B cell (primary cell): ENCODE measurements at regions not wholly inside any gene's neighbourhood (a gene's known extent, or its start where the extent isn't known, plus 50 kb on each side); places are given as distances from the start of the nearest gene placed in this dataset.

Source experiments
- ATAC-seq: fragments of 200-7000 bp; cut with Tn5 transposase; one replicate; pipeline ENCODE4 v1.10.0; 2021; ENCODE audit warnings: low read depth, mild to moderate bottlenecking, moderate number of reproducible peaks, moderate library complexity
- CTCF ChIA-PET: fragments of 350-600 bp; sonication (Branson Sonifier 250); formaldehyde crosslinking; loops from one replicate; lab custom pipeline; 2021; ENCODE audit warnings: antibody characterized with exemption, inconsistent platforms; lab: Charles Lee
- POLR2A ChIA-PET: fragments of 350-600 bp; sonication (Branson Sonifier 250); formaldehyde crosslinking; loops from one replicate; lab custom pipeline; 2021; ENCODE audit warnings: antibody characterized with exemption; lab: Charles Lee
- DNase-seq: peaks from one replicate; pipeline ENCODE4 v3.0.0; 2013
- H2AFZ ChIP-seq: 2 replicates; pipeline ENCODE4 v1.6.1; 2012; ENCODE audit warnings: mild to moderate bottlenecking, low read depth, low read length; ENCODE audit not compliant: insufficient read depth, poor library complexity, severe bottlenecking
- H3K27ac ChIP-seq, 2 donors: 1 replicate in 1 of 2; 2 replicates in 1 of 2; pipeline ENCODE4 v1.5.1; 2012 to 2013; ENCODE audit warnings: low read length in 2 of 2, mild to moderate bottlenecking in 2 of 2, moderate library complexity in 1 of 2
- H3K27me3 ChIP-seq, 4 experiments: fragments of 200-600 bp in 1 of 4; sonication (generic) in 1 of 4; replicated peaks in 1 of 4; 1 replicate in 2 of 4; 2 replicates in 2 of 4; pipeline versions ENCODE4 v1.6.1 to v1.7.0; 2013 to 2016; ENCODE audit warnings: low read length in 3 of 4, mild to moderate bottlenecking in 2 of 4, mixed read lengths in 1 of 4, moderate library complexity in 1 of 4; ENCODE audit not compliant: insufficient read depth in 4 of 4, control insufficient read depth in 3 of 4; ENCODE audit errors: control extremely low read depth in 1 of 4
- H3K36me3 ChIP-seq, 2 experiments: replicated peaks in 1 of 2; 1 replicate in 1 of 2; 2 replicates in 1 of 2; pipeline versions ENCODE4 v1.6.1 to v1.7.1; 2013; ENCODE audit warnings: low read length in 1 of 2; ENCODE audit not compliant: insufficient read depth in 2 of 2, control insufficient read depth in 1 of 2; ENCODE audit errors: control extremely low read depth in 1 of 2, extremely low read depth in 1 of 2
- H3K4me1 ChIP-seq, 2 donors: fragments of 200-600 bp in 1 of 2; sonication (generic) in 1 of 2; 1 replicate in 1 of 2; 2 replicates in 1 of 2; pipeline versions ENCODE4 v1.5.1 to v1.6.1; 2013 to 2017; ENCODE audit warnings: low read length in 2 of 2; ENCODE audit not compliant: control insufficient read depth in 2 of 2, insufficient read depth in 2 of 2
- H3K4me2 ChIP-seq: replicated peaks from 2 replicates; pipeline ENCODE3; 2012; ENCODE audit warnings: mild to moderate bottlenecking, low read depth, low read length; ENCODE audit not compliant: poor library complexity, severe bottlenecking
- H3K4me3 ChIP-seq, 5 experiments: fragments of 200-600 bp in 1 of 5; sonication (generic) in 1 of 5; 1 replicate in 3 of 5; 2 replicates in 2 of 5; pipeline versions ENCODE4 v1.5.1 to v1.7.0; 2011 to 2016; ENCODE audit warnings: low read length in 4 of 5, mild to moderate bottlenecking in 4 of 5, low read depth in 2 of 5, control low read depth in 1 of 5, moderate library complexity in 1 of 5; ENCODE audit not compliant: insufficient read depth in 1 of 5; ENCODE audit errors: control extremely low read depth in 1 of 5, extremely low read depth in 1 of 5
- H3K79me2 ChIP-seq: fragments of 200-600 bp; sonication (generic); one replicate; pipeline ENCODE4 v1.6.0; 2016; ENCODE audit warnings: low read length; ENCODE audit not compliant: control insufficient read depth, insufficient read depth
- H3K9ac ChIP-seq: fragments of 200-600 bp; sonication (generic); 2 replicates; pipeline ENCODE4 v1.6.1; 2017; ENCODE audit warnings: mild to moderate bottlenecking, low read length, moderate library complexity
- H3K9me3 ChIP-seq, 3 donors: one replicate each; pipeline versions ENCODE4 v1.6.1 to v1.7.1; 2013; ENCODE audit warnings: low read length in 2 of 3; ENCODE audit not compliant: control insufficient read depth in 2 of 3, insufficient read depth in 1 of 3; ENCODE audit errors: control extremely low read depth in 1 of 3
- H4K20me1 ChIP-seq: 2 replicates; pipeline ENCODE4 v1.6.0; 2012; ENCODE audit warnings: mild to moderate bottlenecking, low read length; ENCODE audit not compliant: insufficient read depth, control insufficient read depth, poor library complexity, severe bottlenecking
- H3K27ac Mint-ChIP-seq: one replicate; pipeline ENCODE4 v1.8.0; 2021; ENCODE audit warnings: mixed read lengths
- H3K27me3 Mint-ChIP-seq: one replicate; pipeline ENCODE4 v1.8.0; 2021; ENCODE audit warnings: mixed read lengths
- H3K4me1 Mint-ChIP-seq: one replicate; pipeline ENCODE4 v1.8.0; 2021; ENCODE audit warnings: mixed read lengths
- H3K4me3 Mint-ChIP-seq: one replicate; pipeline ENCODE4 v1.8.0; 2021; ENCODE audit warnings: mixed read lengths
- H3K9me3 Mint-ChIP-seq: one replicate; pipeline ENCODE4 v1.8.0; 2022; ENCODE audit warnings: mixed read lengths; ENCODE audit not compliant: insufficient read depth
- EZH2 ChIP-seq: IDR thresholded peaks from 2 replicates; pipeline ENCODE4 v1.6.1; 2012; ENCODE audit warnings: borderline replicate concordance, low read depth, mild to moderate bottlenecking, moderate library complexity, low read length; ENCODE audit not compliant: insufficient read depth, poor library complexity, severe bottlenecking
- WGBS: methylation state at CpG from one replicate; pipeline ENCODE4 v1.1.5; 2013; ENCODE audit warnings: missing lambda C conversion rate; ENCODE audit not compliant: insufficient coverage; 5-methylcytosine and 5-hydroxymethylcytosine counted together
- intact Hi-C: fragments of 100-400 bp; cut with micrococcal nuclease; formaldehyde crosslinking; loops from one replicate; pipeline ENCODE4 v1.10.0; 2022
- TF ChIP-seq, protein P1 (sequence below): fragments of 200-600 bp; IDR thresholded peaks from one replicate; pipeline ENCODE4 v1.8.0; 2022; ENCODE audit warnings: antibody characterized with exemption, mild to moderate bottlenecking

DNA sequence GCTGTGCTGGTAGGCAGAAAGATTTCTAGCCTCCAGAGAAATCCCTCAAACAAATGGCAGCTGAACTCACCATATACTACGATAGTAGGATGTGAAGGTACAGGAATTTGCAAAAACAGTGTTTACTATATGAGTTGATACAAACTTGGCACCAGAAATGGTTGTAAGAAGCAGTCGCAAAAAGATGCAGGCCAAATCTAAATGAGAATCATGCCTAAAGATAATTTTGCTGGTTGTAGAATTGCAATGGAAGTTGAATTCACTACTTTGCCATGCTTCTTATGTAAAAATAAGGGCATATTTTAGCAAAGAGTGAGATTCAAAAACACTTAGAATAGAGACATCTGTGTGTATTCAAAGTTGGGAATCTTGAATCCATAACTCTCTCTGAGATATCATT is 924.7 kb downstream of the SUCLG1 start:
- ATAC-seq (no peak), DNase-seq (no peak)
- Histone ChIP-seq H2AFZ (no peak overlapping the region), H3K4me3 (no peak overlapping the region), H3K9ac (no peak overlapping the region), H3K4me2 (no peak overlapping the region), H3K79me2 (no peaks in the 10 kb centered on the region), H4K20me1 (no peaks in the 10 kb centered on the region), H3K27ac (no peak overlapping the region), H3K36me3 (no peaks in the 10 kb centered on the region), H3K27me3 (no peaks in the 10 kb centered on the region), H3K9me3 (no peaks in the 10 kb centered on the region), H3K4me1 (no peaks in the 10 kb centered on the region)
- no peak overlapping the region for H3K4me3 Mint-ChIP-seq
- intact Hi-C loops, result no loop called here
- WGBS, result no CpG with 5 or more reads among the region's 2 CpGs
- CTCF ChIA-PET, result no interaction called here
- H3K27me3 Mint-ChIP-seq, result no peaks in the 10 kb centered on the region
- H3K4me1 Mint-ChIP-seq, result no peaks in the 10 kb centered on the region
- POLR2A ChIA-PET, result no interaction called here
- no peak overlapping the region for H3K27ac Mint-ChIP-seq
- peaks cover 2% of the 10 kb centered on the region for H3K9me3 Mint-ChIP-seq
- TF ChIP-seq, protein P1, sequence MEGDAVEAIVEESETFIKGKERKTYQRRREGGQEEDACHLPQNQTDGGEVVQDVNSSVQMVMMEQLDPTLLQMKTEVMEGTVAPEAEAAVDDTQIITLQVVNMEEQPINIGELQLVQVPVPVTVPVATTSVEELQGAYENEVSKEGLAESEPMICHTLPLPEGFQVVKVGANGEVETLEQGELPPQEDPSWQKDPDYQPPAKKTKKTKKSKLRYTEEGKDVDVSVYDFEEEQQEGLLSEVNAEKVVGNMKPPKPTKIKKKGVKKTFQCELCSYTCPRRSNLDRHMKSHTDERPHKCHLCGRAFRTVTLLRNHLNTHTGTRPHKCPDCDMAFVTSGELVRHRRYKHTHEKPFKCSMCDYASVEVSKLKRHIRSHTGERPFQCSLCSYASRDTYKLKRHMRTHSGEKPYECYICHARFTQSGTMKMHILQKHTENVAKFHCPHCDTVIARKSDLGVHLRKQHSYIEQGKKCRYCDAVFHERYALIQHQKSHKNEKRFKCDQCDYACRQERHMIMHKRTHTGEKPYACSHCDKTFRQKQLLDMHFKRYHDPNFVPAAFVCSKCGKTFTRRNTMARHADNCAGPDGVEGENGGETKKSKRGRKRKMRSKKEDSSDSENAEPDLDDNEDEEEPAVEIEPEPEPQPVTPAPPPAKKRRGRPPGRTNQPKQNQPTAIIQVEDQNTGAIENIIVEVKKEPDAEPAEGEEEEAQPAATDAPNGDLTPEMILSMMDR, result no peak
- TF ChIP-seq EZH2, result no peak

DNA sequence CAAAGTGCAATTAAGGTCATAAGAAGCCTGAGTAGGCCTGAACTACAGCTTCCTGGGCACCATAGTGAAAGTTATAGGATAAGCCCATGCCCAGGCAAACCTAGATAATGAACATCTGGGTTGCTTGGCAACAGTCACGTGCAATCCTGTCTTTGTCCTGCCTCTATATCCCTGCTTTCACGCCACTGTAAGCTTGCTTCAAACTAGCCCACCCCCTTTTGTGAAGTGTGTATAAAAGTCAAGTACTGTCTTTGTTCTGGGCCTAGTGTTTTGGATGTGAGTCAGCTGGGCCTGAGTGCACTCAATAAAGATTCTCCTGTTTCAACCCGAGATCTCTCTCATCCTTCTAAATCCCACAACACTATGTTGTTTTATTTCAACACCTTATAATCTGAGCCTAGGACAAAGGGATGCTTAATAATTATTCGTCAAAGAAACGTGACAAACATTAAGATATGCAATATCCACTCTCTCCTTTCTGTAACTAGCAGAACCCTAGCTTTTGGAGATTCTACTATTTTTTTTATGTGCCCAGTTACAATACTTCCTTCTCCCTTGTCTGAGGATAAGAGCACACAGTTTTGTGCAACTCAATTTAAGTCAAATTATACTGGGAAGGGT is 927.8 kb downstream of the SUCLG1 start:
- DNase-seq (no peak), ATAC-seq (no peak)
- Histone ChIP-seq H3K36me3 (no peaks in the 10 kb centered on the region), H3K4me2 (no peak overlapping the region), H3K4me1 (no peaks in the 10 kb centered on the region), H3K9ac (no peak overlapping the region), H3K27ac (no peak overlapping the region), H4K20me1 (no peaks in the 10 kb centered on the region), H3K79me2 (no peaks in the 10 kb centered on the region), H2AFZ (no peak overlapping the region), H3K4me3 (no peak overlapping the region), H3K27me3 (no peaks in the 10 kb centered on the region), H3K9me3 (no peaks in the 10 kb centered on the region)
- no CpG with 5 or more reads among the region's 5 CpGs for WGBS
- no peaks in the 10 kb centered on the region for H3K27me3 Mint-ChIP-seq
- H3K9me3 Mint-ChIP-seq, result peaks cover 2% of the 10 kb centered on the region
- intact Hi-C loops, result no loop called here
- H3K4me3 Mint-ChIP-seq, result no peak overlapping the region
- POLR2A ChIA-PET, result no interaction called here
- H3K4me1 Mint-ChIP-seq, result no peaks in the 10 kb centered on the region
- no peak for TF ChIP-seq EZH2
- TF ChIP-seq, protein P1, result no peak
- CTCF ChIA-PET, result no interaction called here
- no peak overlapping the region for H3K27ac Mint-ChIP-seq
